Ovary (tissue), 7 donors: ENCODE measurements at regions not wholly inside any gene's neighbourhood (a gene's known extent, or its start where the extent isn't known, plus 50 kb on each side); places are given as distances from the start of the nearest gene placed in this dataset.

Source experiments
- DNase-seq, 5 donors: peaks; one replicate each; pipeline ENCODE4 v3.0.0-alpha.2; 2019 to 2020
- H3K27ac ChIP-seq, 2 donors: fragments of 200-600 bp; one replicate each; pipeline versions ENCODE4 v1.5.1 to v1.8.0; 2019 to 2022
- H3K27me3 ChIP-seq: fragments of 200-600 bp; one replicate; pipeline ENCODE4 v1.8.0; 2022
- H3K36me3 ChIP-seq: fragments of 200-600 bp; sonication (generic); one replicate; pipeline ENCODE4 v1.5.1; 2019
- H3K4me1 ChIP-seq: one replicate; pipeline ENCODE4 v1.8.1; 2013; ENCODE audit warnings: mild to moderate bottlenecking, moderate library complexity; ENCODE audit not compliant: insufficient read depth
- H3K4me3 ChIP-seq: fragments of 200-600 bp; sonication (generic); one replicate; pipeline ENCODE4 v1.5.1; 2017
- H3K9me3 ChIP-seq, 2 donors: fragments of 200-600 bp in 1 of 2; sonication (generic) in 1 of 2; one replicate each; pipeline versions ENCODE4 v1.5.1 to v1.8.1; 2013 to 2019; ENCODE audit warnings: mild to moderate bottlenecking in 1 of 2, moderate library complexity in 1 of 2
- CTCF ChIP-seq, 3 donors: fragments of 450-650 bp in 2 of 3; fragments of 200-600 bp in 1 of 3; IDR thresholded peaks; one replicate each; pipeline versions ENCODE4 v1.5.1 to v1.8.0; 2016 to 2022; ENCODE audit warnings: antibody characterized with exemption in 3 of 3, mild to moderate bottlenecking in 1 of 3
- EP300 ChIP-seq: sonication (generic); formaldehyde crosslinking; IDR thresholded peaks from one replicate; pipeline ENCODE4 v1.6.1; 2017; ENCODE audit warnings: antibody characterized with exemption
- POLR2A ChIP-seq: fragments of 450-650 bp; IDR thresholded peaks from one replicate; pipeline ENCODE4 v1.6.1; 2017; ENCODE audit warnings: antibody characterized with exemption, mild to moderate bottlenecking, moderate library complexity
- WGBS, 3 donors: extraction: QIAGEN DNeasy Blood & Tissue Kit in 1 of 3; methylation state at CpG; one replicate each; pipeline versions ENCODE4 v1.1.5 to v1.1.7; 2013 to 2017; 5-methylcytosine and 5-hydroxymethylcytosine counted together
- intact Hi-C, 4 donors: fragments of 100-400 bp; cut with DNase I; formaldehyde crosslinking; loops; one replicate each; pipeline versions ENCODE4 v1.11.0 to v1.15.1; 2022 to 2023
- donor health status: DM: no; HTN: no; CAD: no; lungs with moderate emphysema.
- donor health status: DM: no; HTN: no; CAD: no.
- donor health status: Bipolar disorder and iron deficiency.
- donor health status: DM: no; HTN: no; CAD: no.
- donor health status: DM: yes; HTN: yes; CAD: no.

GRCh38 chr4:12761694-12762093, 722.4 kb downstream of the RAB28 start:
- Histone ChIP-seq H3K27ac (no peak overlapping the region), H3K4me3 (no peak overlapping the region), H3K36me3 (no peaks in the 10 kb centered on the region), H3K27me3 (no peaks in the 10 kb centered on the region), H3K9me3 (no peaks in the 10 kb centered on the region), H3K4me1 (no peaks in the 10 kb centered on the region)
- DNase-seq, result no peak
- TF ChIP-seq POLR2A, result no peak
- TF ChIP-seq EP300, result no peak
- TF ChIP-seq CTCF (IDR thresholded peaks at IDR 0.05), result no peak
- WGBS, 3 donors, result 74 to 82% (median 78%) methylated on average over 4 of the region's 4 CpGs
- intact Hi-C loops, result no loop called here

DNA sequence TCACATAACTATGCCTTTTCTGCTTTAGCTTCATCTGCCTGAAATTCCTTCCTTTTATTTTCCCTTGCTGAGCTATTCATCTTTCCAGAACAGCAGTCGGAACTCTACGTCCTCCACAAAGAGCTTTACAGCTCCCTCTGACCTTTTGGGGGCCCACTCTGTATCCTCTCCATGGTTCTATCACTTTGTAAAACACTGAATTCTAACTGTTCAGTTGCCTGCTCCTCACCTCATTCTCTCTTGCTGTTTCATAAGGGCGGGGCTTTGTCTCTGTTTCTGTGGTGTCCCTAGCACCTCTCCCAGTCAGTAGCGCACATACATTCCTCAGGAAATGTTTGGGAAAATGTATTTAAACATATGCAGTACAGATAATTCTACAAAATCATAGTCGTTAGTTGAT, 737.0 kb downstream of the RAB28 start:
- H3K27ac ChIP-seq, result no peak overlapping the region
- no peak for TF ChIP-seq POLR2A
- TF ChIP-seq CTCF (IDR thresholded peaks at IDR 0.05), result no peak
- TF ChIP-seq EP300, result no peak
- H3K4me1 ChIP-seq, result no peaks in the 10 kb centered on the region
- H3K27me3 ChIP-seq, result no peaks in the 10 kb centered on the region
- H3K36me3 ChIP-seq, result no peaks in the 10 kb centered on the region
- intact Hi-C loops, result no loop called here
- H3K4me3 ChIP-seq, result no peak overlapping the region
- DNase-seq, result no peak
- WGBS, 3 donors, result 37 to 45% (median 38%) methylated on average over 5 of the region's 5 CpGs
- no peaks in the 10 kb centered on the region for H3K9me3 ChIP-seq

- Histone ChIP-seq H3K27me3 (no peaks in the 10 kb centered on the region), H3K4me3 (no peak overlapping the region), H3K4me1 (no peaks in the 10 kb centered on the region), H3K27ac (no peak overlapping the region), H3K36me3 (no peaks in the 10 kb centered on the region), H3K9me3 (no peaks in the 10 kb centered on the region)
- no peak for DNase-seq
- TF ChIP-seq POLR2A (no peak), CTCF (IDR thresholded peaks at IDR 0.05) (no peak), EP300 (no peak)
- 75 to 78% (median 75%) methylated on average over 13 of the region's 13 CpGs for WGBS, 3 donors
- intact Hi-C loops, result no loop called here
These were observed 737.9 kb downstream of the RAB28 start for GRCh38 chr4:12746221-12746620.

DNA sequence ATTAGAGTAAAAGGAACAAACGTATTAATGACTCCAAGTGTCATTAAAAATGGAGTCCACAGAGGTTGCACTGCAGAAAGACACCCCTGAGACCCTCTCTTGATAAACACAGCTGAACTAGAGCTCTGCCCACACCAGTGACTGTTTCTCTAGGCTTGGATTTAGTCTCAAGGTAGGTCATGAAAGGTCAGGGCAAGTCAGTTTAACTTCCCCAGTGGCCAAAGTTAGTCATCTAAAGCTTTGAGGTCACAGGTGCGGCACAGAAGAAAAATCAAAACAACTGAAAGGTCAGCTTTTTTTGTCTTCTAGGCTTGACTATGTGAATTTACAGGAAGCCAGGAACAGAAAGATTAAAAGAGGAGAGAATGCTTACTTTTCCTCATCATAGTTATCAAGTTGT, 749.6 kb downstream of the RAB28 start:
- intact Hi-C loops, result no loop called here
- H3K27ac ChIP-seq, result no peak overlapping the region
- H3K27me3 ChIP-seq, result no peaks in the 10 kb centered on the region
- H3K4me3 ChIP-seq, result no peak overlapping the region
- no peaks in the 10 kb centered on the region for H3K36me3 ChIP-seq
- no peaks in the 10 kb centered on the region for H3K4me1 ChIP-seq
- no peak for DNase-seq
- TF ChIP-seq POLR2A (no peak), CTCF (IDR thresholded peaks at IDR 0.05) (no peak), EP300 (no peak)
- no peaks in the 10 kb centered on the region for H3K9me3 ChIP-seq
- 35 to 62% (median 38%) methylated on average over 2 of the region's 2 CpGs for WGBS, 3 donors

DNA sequence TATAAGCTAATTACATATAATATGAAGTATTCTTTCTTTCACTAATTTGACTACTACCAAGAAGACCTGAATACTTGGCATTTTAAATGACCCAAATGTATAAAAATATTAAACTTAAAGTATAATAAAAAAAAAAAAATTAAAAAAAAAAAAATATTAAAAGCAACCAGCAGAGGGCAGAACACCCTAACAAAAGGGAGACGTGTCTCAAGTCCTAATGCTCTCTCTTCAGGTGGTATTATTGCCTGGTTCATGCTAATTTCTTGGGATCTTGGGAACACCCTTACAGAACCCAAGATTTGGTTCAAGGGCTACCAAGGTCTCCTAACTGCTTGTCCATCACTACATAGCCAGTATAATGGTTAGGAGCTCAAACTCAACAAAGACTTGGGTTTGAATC, 754.8 kb downstream of the RAB28 start:
- no peak overlapping the region for H3K27ac ChIP-seq
- H3K4me1 ChIP-seq, result no peaks in the 10 kb centered on the region
- no peaks in the 10 kb centered on the region for H3K27me3 ChIP-seq
- H3K36me3 ChIP-seq, result no peaks in the 10 kb centered on the region
- WGBS, 3 donors, result 0 to 2% (median 0%) methylated on average over 1 of the region's 1 CpG
- no peaks in the 10 kb centered on the region for H3K9me3 ChIP-seq
- DNase-seq, result no peak
- no peak overlapping the region for H3K4me3 ChIP-seq
- intact Hi-C loops, result no loop called here
- no peak for TF ChIP-seq CTCF (IDR thresholded peaks at IDR 0.05)
- no peak for TF ChIP-seq EP300
- TF ChIP-seq POLR2A, result no peak
